HG03103 (cell line): ENCODE measurements at regions not wholly inside any gene's neighbourhood (a gene's known extent, or its start where the extent isn't known, plus 50 kb on each side); places are given as distances from the start of the nearest gene placed in this dataset.

Source experiments
- ATAC-seq: cut with Tn5 transposase; IDR thresholded peaks from one replicate; pipeline ENCODE4 v1.9.1; 2021; ENCODE audit warnings: low read depth; ENCODE audit not compliant: unreplicated experiment

- no peak for ATAC-seq
These were observed 221.2 kb downstream of the PRDM2 start for GRCh38 chr1:13921190-13921589.

- ATAC-seq: no peak
These were observed 222.6 kb downstream of the PRDM2 start for GRCh38 chr1:13922466-13923110.

- no peak for ATAC-seq
These were observed 226.6 kb downstream of the PRDM2 start for GRCh38 chr1:13926556-13926955.

GRCh38 chr1:13927736-13928135 lies 227.7 kb downstream of the PRDM2 start:
- no peak for ATAC-seq

GRCh38 chr1:13929313-13929712 lies 229.3 kb downstream of the PRDM2 start:
- ATAC-seq: no peak

GRCh38 chr1:13930151-13930550 lies 230.2 kb downstream of the PRDM2 start:
- no peak for ATAC-seq

- ATAC-seq: no peak
These were observed 231.2 kb downstream of the PRDM2 start for GRCh38 chr1:13931226-13931625.

- ATAC-seq: no peak
These were observed 235.3 kb downstream of the PRDM2 start for GRCh38 chr1:13935336-13935735.

GRCh38 chr1:13941315-13941714 lies 241.3 kb downstream of the PRDM2 start:
- ATAC-seq: no peak

GRCh38 chr1:13943055-13943454 lies 243.1 kb downstream of the PRDM2 start:
- no peak for ATAC-seq

- no peak for ATAC-seq
These were observed 245.9 kb downstream of the PRDM2 start for GRCh38 chr1:13945856-13946255.

- no peak for ATAC-seq
These were observed 247.7 kb downstream of the PRDM2 start for GRCh38 chr1:13947658-13948057.

- ATAC-seq: no peak
These were observed 248.4 kb downstream of the PRDM2 start for GRCh38 chr1:13948396-13948795.

GRCh38 chr1:13948888-13949391 lies 249.0 kb downstream of the PRDM2 start:
- ATAC-seq: no peak

- no peak for ATAC-seq
These were observed 249.6 kb downstream of the PRDM2 start for GRCh38 chr1:13949546-13949945.

- ATAC-seq: no peak
These were observed 250.6 kb downstream of the PRDM2 start for GRCh38 chr1:13950637-13951036.

- no peak for ATAC-seq
These were observed 252.1 kb downstream of the PRDM2 start for GRCh38 chr1:13951793-13952751.

GRCh38 chr1:13952985-13953384 lies 253.0 kb downstream of the PRDM2 start:
- no peak for ATAC-seq

GRCh38 chr1:13956393-13956792 lies 256.4 kb downstream of the PRDM2 start:
- ATAC-seq: no peak

GRCh38 chr1:13960375-13960987 lies 260.5 kb downstream of the PRDM2 start:
- no peak for ATAC-seq

GRCh38 chr1:13964768-13965167 lies 264.8 kb downstream of the PRDM2 start:
- ATAC-seq: no peak
